22Rv1 (cell line): ENCODE measurements at regions not wholly inside any gene's neighbourhood (a gene's known extent, or its start where the extent isn't known, plus 50 kb on each side); places are given as distances from the start of the nearest gene placed in this dataset.

Experiments used
- H3K27ac ChIP-seq: fragments of 450-650 bp; 2 replicates; pipeline ENCODE4 v1.5.1; 2017
- CTCF ChIP-seq: fragments of 450-650 bp; IDR thresholded peaks from 2 replicates; pipeline ENCODE4 v1.5.1; 2017; ENCODE audit warnings: mild to moderate bottlenecking
- ZFX ChIP-seq: fragments of 450-650 bp; IDR thresholded peaks from 2 replicates; pipeline ENCODE4 v1.6.1; 2017; ENCODE audit warnings: antibody characterized with exemption, borderline replicate concordance

GRCh38 chr2:175304541-175304940, 123.0 kb upstream of the ATP5MC3 start:
- no peak for TF ChIP-seq ZFX
- TF ChIP-seq CTCF: no peak
- no peak overlapping the region for H3K27ac ChIP-seq

GRCh38 chr2:175293776-175294175, 112.3 kb upstream of the ATP5MC3 start:
- H3K27ac ChIP-seq: no peak overlapping the region
- TF ChIP-seq CTCF (no peak), ZFX (no peak)

- no peak overlapping the region for H3K27ac ChIP-seq
- no peak for TF ChIP-seq ZFX
- TF ChIP-seq CTCF: no peak
Measured at GRCh38 chr2:175293195-175293594, 111.7 kb upstream of the ATP5MC3 start.

- TF ChIP-seq CTCF (no peak), ZFX (no peak)
- H3K27ac ChIP-seq: no peak overlapping the region
Measured at GRCh38 chr2:175282886-175283285, 101.4 kb upstream of the ATP5MC3 start.

GRCh38 chr2:175282300-175282699, 100.8 kb upstream of the ATP5MC3 start:
- TF ChIP-seq CTCF (peak; percentile 41), ZFX (no peak)
- H3K27ac ChIP-seq: no peak overlapping the region

- no peak overlapping the region for H3K27ac ChIP-seq
- TF ChIP-seq CTCF (no peak), ZFX (no peak)
Measured at GRCh38 chr2:175277772-175278171, 96.3 kb upstream of the ATP5MC3 start.

- TF ChIP-seq CTCF (no peak), ZFX (no peak)
- no peak overlapping the region for H3K27ac ChIP-seq
Measured at GRCh38 chr2:175275539-175275938, 94.0 kb upstream of the ATP5MC3 start.
